HAP-1 (cell line): ENCODE measurements at regions not wholly inside any gene's neighbourhood (a gene's known extent, or its start where the extent isn't known, plus 50 kb on each side); places are given as distances from the start of the nearest gene placed in this dataset.

Experiments used
- DNase-seq, 2 experiments: peaks; one replicate each; pipeline ENCODE4 v3.0.0-alpha.2; 2016 to 2020; ENCODE audit warnings: low spot score in 2 of 2
- H3K27me3 ChIP-seq: fragments of 250-450 bp; sonication (Bioruptor Pico); 2 replicates; pipeline ENCODE4 v1.5.1; 2020; ENCODE audit warnings: low read depth, mild to moderate bottlenecking, moderate library complexity
- H3K36me3 ChIP-seq: fragments of 250-450 bp; sonication (Bioruptor Pico); replicated peaks from 2 replicates; pipeline ENCODE4 v1.5.1; 2020; ENCODE audit warnings: mild to moderate bottlenecking
- H3K4me1 ChIP-seq: fragments of 250-450 bp; sonication (Bioruptor Pico); 2 replicates; pipeline ENCODE4 v1.5.1; 2020; ENCODE audit warnings: mild to moderate bottlenecking
- H3K4me3 ChIP-seq: fragments of 250-450 bp; sonication (Bioruptor Pico); 2 replicates; pipeline ENCODE4 v1.5.1; 2020; ENCODE audit warnings: mild to moderate bottlenecking, moderate library complexity
- H3K9me3 ChIP-seq: fragments of 250-450 bp; sonication (Bioruptor Pico); 2 replicates; pipeline ENCODE4 v1.5.1; 2020; ENCODE audit warnings: mild to moderate bottlenecking, moderate library complexity
- in situ Hi-C: fragments of 300-500 bp; cut with MboI; formaldehyde crosslinking; loops from 3 replicates; pipeline ENCODE4 v1.14.3; 2020; ENCODE audit warnings: low sequenced_read_pairs, inconsistent platforms, mixed read lengths

- peaks cover 14% of the 10 kb centered on the region for H3K4me1 ChIP-seq
- no peaks in the 10 kb centered on the region; the same call in 1 of the 2 replicates for H3K9me3 ChIP-seq
- in situ Hi-C loops: no loop called here
- H3K27me3 ChIP-seq: no peaks in the 10 kb centered on the region
- H3K4me3 ChIP-seq: no peak overlapping the region
- no peaks in the 10 kb centered on the region for H3K36me3 ChIP-seq
- DNase-seq: no peak
Measured at GRCh38 chr12:115341442-115341841, 657.5 kb upstream of the TBX3 start.

GRCh38 chr12:115338566-115339294, 654.8 kb upstream of the TBX3 start:
- Histone ChIP-seq H3K4me3 (no peak overlapping the region), H3K27me3 (no peaks in the 10 kb centered on the region), H3K4me1 (peaks cover 15% of the 10 kb centered on the region), H3K36me3 (no peaks in the 10 kb centered on the region), H3K9me3 (no peaks in the 10 kb centered on the region; the same call in 1 of the 2 replicates)
- DNase-seq: peak; percentile 58 to 92
- in situ Hi-C loops: no loop called here

GRCh38 chr12:115337693-115338543, 653.9 kb upstream of the TBX3 start:
- in situ Hi-C loops: no loop called here
- peaks cover 15% of the 10 kb centered on the region for H3K4me1 ChIP-seq
- no peaks in the 10 kb centered on the region for H3K27me3 ChIP-seq
- no peaks in the 10 kb centered on the region for H3K9me3 ChIP-seq
- DNase-seq: no peak
- no peaks in the 10 kb centered on the region for H3K36me3 ChIP-seq
- H3K4me3 ChIP-seq: no peak overlapping the region

GRCh38 chr12:115336506-115336905, 652.5 kb upstream of the TBX3 start:
- in situ Hi-C loops: no loop called here
- Histone ChIP-seq H3K4me1 (peaks cover 15% of the 10 kb centered on the region), H3K4me3 (no peak overlapping the region), H3K27me3 (no peaks in the 10 kb centered on the region), H3K36me3 (no peaks in the 10 kb centered on the region), H3K9me3 (no peaks in the 10 kb centered on the region)
- DNase-seq: no peak

- DNase-seq: no peak
- Histone ChIP-seq H3K27me3 (no peaks in the 10 kb centered on the region), H3K4me3 (no peak overlapping the region), H3K9me3 (no peaks in the 10 kb centered on the region), H3K4me1 (peaks cover 15% of the 10 kb centered on the region), H3K36me3 (no peaks in the 10 kb centered on the region)
- in situ Hi-C loops: no loop called here
Measured at GRCh38 chr12:115335594-115335993, 651.6 kb upstream of the TBX3 start.

- H3K9me3 ChIP-seq: no peaks in the 10 kb centered on the region
- H3K27me3 ChIP-seq: no peaks in the 10 kb centered on the region
- H3K4me3 ChIP-seq: no peak overlapping the region
- no peak for DNase-seq
- H3K36me3 ChIP-seq: no peaks in the 10 kb centered on the region
- in situ Hi-C loops: no loop called here
- H3K4me1 ChIP-seq: peaks cover 15% of the 10 kb centered on the region
Measured at GRCh38 chr12:115335048-115335447, 651.1 kb upstream of the TBX3 start.

GRCh38 chr12:115332945-115333344, 649.0 kb upstream of the TBX3 start:
- in situ Hi-C loops: no loop called here
- no peaks in the 10 kb centered on the region for H3K36me3 ChIP-seq
- no peaks in the 10 kb centered on the region; the same call in 1 of the 2 replicates for H3K9me3 ChIP-seq
- H3K27me3 ChIP-seq: no peaks in the 10 kb centered on the region
- DNase-seq: no peak
- no peak overlapping the region for H3K4me3 ChIP-seq
- H3K4me1 ChIP-seq: peaks cover 6% of the 10 kb centered on the region

GRCh38 chr12:115325858-115326257, 641.9 kb upstream of the TBX3 start:
- in situ Hi-C loops: no loop called here
- DNase-seq: no peak
- H3K4me1 ChIP-seq: no peaks in the 10 kb centered on the region

GRCh38 chr12:115324949-115325593, 641.1 kb upstream of the TBX3 start:
- H3K9me3 ChIP-seq: no peaks in the 10 kb centered on the region; the same call in 1 of the 2 replicates

More at GRCh38 chr12:115325858-115326257, 641.9 kb upstream of the TBX3 start:
- no peak overlapping the region for H3K4me3 ChIP-seq
- no peaks in the 10 kb centered on the region for H3K36me3 ChIP-seq
- no peaks in the 10 kb centered on the region; the same call in 1 of the 2 replicates for H3K9me3 ChIP-seq
- H3K27me3 ChIP-seq: no peaks in the 10 kb centered on the region

GRCh38 chr12:115323223-115323905, 639.4 kb upstream of the TBX3 start:
- no peaks in the 10 kb centered on the region for H3K4me1 ChIP-seq
- H3K36me3 ChIP-seq: no peaks in the 10 kb centered on the region

More at GRCh38 chr12:115324949-115325593, 641.1 kb upstream of the TBX3 start:
- Histone ChIP-seq H3K27me3 (no peaks in the 10 kb centered on the region), H3K36me3 (no peaks in the 10 kb centered on the region), H3K4me1 (no peaks in the 10 kb centered on the region), H3K4me3 (no peak overlapping the region)
- no peak for DNase-seq
- in situ Hi-C loops: no loop called here

GRCh38 chr12:115322275-115322674, 638.3 kb upstream of the TBX3 start:
- DNase-seq: no peak
- no peaks in the 10 kb centered on the region for H3K27me3 ChIP-seq
- H3K9me3 ChIP-seq: no peaks in the 10 kb centered on the region
- in situ Hi-C loops: no loop called here
- no peaks in the 10 kb centered on the region for H3K36me3 ChIP-seq
- H3K4me3 ChIP-seq: no peak overlapping the region
- H3K4me1 ChIP-seq: no peaks in the 10 kb centered on the region

More at GRCh38 chr12:115323223-115323905, 639.4 kb upstream of the TBX3 start:
- no peaks in the 10 kb centered on the region for H3K9me3 ChIP-seq
- in situ Hi-C loops: no loop called here
- H3K4me3 ChIP-seq: no peak overlapping the region
- no peak for DNase-seq
- no peaks in the 10 kb centered on the region for H3K27me3 ChIP-seq

GRCh38 chr12:115320967-115321366, 637.0 kb upstream of the TBX3 start:
- in situ Hi-C loops: no loop called here
- no peak for DNase-seq
- Histone ChIP-seq H3K27me3 (no peaks in the 10 kb centered on the region), H3K4me3 (no peak overlapping the region), H3K9me3 (no peaks in the 10 kb centered on the region), H3K36me3 (no peaks in the 10 kb centered on the region), H3K4me1 (no peaks in the 10 kb centered on the region)

- Histone ChIP-seq H3K36me3 (no peaks in the 10 kb centered on the region), H3K27me3 (no peaks in the 10 kb centered on the region), H3K9me3 (no peaks in the 10 kb centered on the region), H3K4me3 (no peak overlapping the region), H3K4me1 (no peaks in the 10 kb centered on the region)
- DNase-seq: no peak
- in situ Hi-C loops: no loop called here
Measured at GRCh38 chr12:115320451-115320850, 636.5 kb upstream of the TBX3 start.
